Hepatocyte (in vitro differentiated cells): ENCODE measurements at regions not wholly inside any gene's neighbourhood (a gene's known extent, or its start where the extent isn't known, plus 50 kb on each side); places are given as distances from the start of the nearest gene placed in this dataset.

Experiments used
- DNase-seq: peaks from one replicate; pipeline ENCODE4 v3.0.0-alpha.2; 2016; ENCODE audit warnings: low spot score
- H2AFZ ChIP-seq: fragments of 200-600 bp; sonication (generic); 2 replicates; pipeline ENCODE4 v1.6.0; 2016; ENCODE audit warnings: antibody characterized with exemption, mild to moderate bottlenecking
- H3K27ac ChIP-seq: fragments of 200-600 bp; sonication (generic); 2 replicates; pipeline ENCODE4 v1.5.1; 2016; ENCODE audit warnings: mild to moderate bottlenecking
- H3K27me3 ChIP-seq: fragments of 200-600 bp; sonication (generic); 2 replicates; pipeline ENCODE4 v1.6.1; 2016
- H3K36me3 ChIP-seq: fragments of 200-600 bp; sonication (generic); replicated peaks from 2 replicates; pipeline ENCODE4 v1.5.1; 2016; ENCODE audit warnings: low read depth; ENCODE audit not compliant: insufficient read depth
- H3K4me1 ChIP-seq: fragments of 200-600 bp; sonication (generic); 2 replicates; pipeline ENCODE4 v1.5.1; 2016; ENCODE audit warnings: mild to moderate bottlenecking, moderate library complexity; ENCODE audit not compliant: insufficient read depth
- H3K4me2 ChIP-seq: fragments of 200-600 bp; sonication (generic); 2 replicates; pipeline ENCODE4 v1.6.0; 2016
- H3K4me3 ChIP-seq: fragments of 200-600 bp; sonication (generic); 2 replicates; pipeline ENCODE4 v1.5.1; 2016; ENCODE audit warnings: mild to moderate bottlenecking
- H3K79me2 ChIP-seq: fragments of 200-600 bp; sonication (generic); 2 replicates; pipeline ENCODE4 v1.6.0; 2017; ENCODE audit warnings: mild to moderate bottlenecking
- H3K9me2 ChIP-seq: fragments of 200-600 bp; sonication (generic); replicated peaks from 2 replicates; pipeline ENCODE4 v1.6.0; 2017; ENCODE audit warnings: mild to moderate bottlenecking; ENCODE audit not compliant: insufficient read depth
- H3K9me3 ChIP-seq: fragments of 200-600 bp; sonication (generic); 2 replicates; pipeline ENCODE4 v1.5.1; 2016; ENCODE audit warnings: low read depth, mild to moderate bottlenecking
- H4K20me1 ChIP-seq: fragments of 200-600 bp; sonication (generic); 2 replicates; pipeline ENCODE4 v1.6.0; 2016; ENCODE audit warnings: mild to moderate bottlenecking; ENCODE audit not compliant: insufficient read depth, poor library complexity, severe bottlenecking
- EZH2 ChIP-seq: fragments of 200-600 bp; sonication (generic); IDR thresholded peaks from 2 replicates; pipeline ENCODE4 v1.6.1; 2016; ENCODE audit warnings: antibody characterized with exemption, mild to moderate bottlenecking, borderline replicate concordance
- EZH2phosphoT487 ChIP-seq: fragments of 200-600 bp; sonication (generic); IDR thresholded peaks from one replicate; pipeline ENCODE4 v1.6.1; 2018; ENCODE audit warnings: antibody characterized with exemption, mild to moderate bottlenecking, low read depth, moderate library complexity; ENCODE audit not compliant: unreplicated experiment, severe bottlenecking
- WGBS: methylation state at CpG from one replicate; pipeline ENCODE4 v1.1.6; 2016; ENCODE audit warnings: low lambda C conversion rate; ENCODE audit errors: missing lambda C conversion rate; 5-methylcytosine and 5-hydroxymethylcytosine counted together
- TF ChIP-seq, protein P1 (sequence below): fragments of 200-600 bp; sonication (generic); IDR thresholded peaks from 2 replicates; pipeline ENCODE4 v1.5.1; 2016; ENCODE audit warnings: antibody characterized with exemption, mild to moderate bottlenecking; ENCODE audit not compliant: poor library complexity

- H3K4me1 ChIP-seq, result no peaks in the 10 kb centered on the region
These were observed 101.2 kb upstream of the NT5E start for GRCh38 chr6:85348643-85349042.

DNA sequence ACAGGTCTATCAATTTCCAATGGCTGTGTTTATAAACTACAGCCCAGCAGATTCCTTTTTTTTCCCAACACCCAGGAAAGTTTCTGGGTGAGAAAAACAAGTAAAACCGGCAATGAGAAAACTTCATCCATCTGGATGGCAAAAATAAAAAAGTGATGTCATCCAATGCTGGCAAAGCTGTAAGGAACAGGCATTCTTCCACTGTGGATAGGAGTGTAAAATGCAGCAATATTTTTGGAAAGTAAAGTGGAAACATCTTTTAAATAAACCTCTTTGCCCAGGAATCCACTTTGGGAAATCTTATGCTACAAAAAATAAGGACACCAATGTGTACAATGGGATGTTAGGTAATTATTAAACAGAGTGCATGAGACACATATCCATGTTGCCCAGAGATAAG, 102.1 kb upstream of the NT5E start:
- Histone ChIP-seq H3K36me3 (no peaks in the 10 kb centered on the region), H3K27ac (no peak overlapping the region), H3K9me2 (no peaks in the 10 kb centered on the region), H3K4me3 (no peak overlapping the region), H2AFZ (no peak overlapping the region), H3K27me3 (no peaks in the 10 kb centered on the region), H3K4me1 (no peaks in the 10 kb centered on the region), H4K20me1 (no peaks in the 10 kb centered on the region), H3K9me3 (no peaks in the 10 kb centered on the region), H3K4me2 (no peak overlapping the region), H3K79me2 (no peaks in the 10 kb centered on the region)
- WGBS, result 88% methylated on average over 1 of the region's 1 CpG
- DNase-seq, result no peak
- TF ChIP-seq, protein P1, sequence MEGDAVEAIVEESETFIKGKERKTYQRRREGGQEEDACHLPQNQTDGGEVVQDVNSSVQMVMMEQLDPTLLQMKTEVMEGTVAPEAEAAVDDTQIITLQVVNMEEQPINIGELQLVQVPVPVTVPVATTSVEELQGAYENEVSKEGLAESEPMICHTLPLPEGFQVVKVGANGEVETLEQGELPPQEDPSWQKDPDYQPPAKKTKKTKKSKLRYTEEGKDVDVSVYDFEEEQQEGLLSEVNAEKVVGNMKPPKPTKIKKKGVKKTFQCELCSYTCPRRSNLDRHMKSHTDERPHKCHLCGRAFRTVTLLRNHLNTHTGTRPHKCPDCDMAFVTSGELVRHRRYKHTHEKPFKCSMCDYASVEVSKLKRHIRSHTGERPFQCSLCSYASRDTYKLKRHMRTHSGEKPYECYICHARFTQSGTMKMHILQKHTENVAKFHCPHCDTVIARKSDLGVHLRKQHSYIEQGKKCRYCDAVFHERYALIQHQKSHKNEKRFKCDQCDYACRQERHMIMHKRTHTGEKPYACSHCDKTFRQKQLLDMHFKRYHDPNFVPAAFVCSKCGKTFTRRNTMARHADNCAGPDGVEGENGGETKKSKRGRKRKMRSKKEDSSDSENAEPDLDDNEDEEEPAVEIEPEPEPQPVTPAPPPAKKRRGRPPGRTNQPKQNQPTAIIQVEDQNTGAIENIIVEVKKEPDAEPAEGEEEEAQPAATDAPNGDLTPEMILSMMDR, result no peak
- TF ChIP-seq EZH2phosphoT487 (no peak), EZH2 (no peak)

More at GRCh38 chr6:85348643-85349042, 101.2 kb upstream of the NT5E start:
- H2AFZ ChIP-seq, result no peak overlapping the region
- no peaks in the 10 kb centered on the region for H3K9me2 ChIP-seq
- TF ChIP-seq EZH2 (no peak), EZH2phosphoT487 (no peak)
- TF ChIP-seq, protein P1, result no peak
- H4K20me1 ChIP-seq, result no peaks in the 10 kb centered on the region
- no peaks in the 10 kb centered on the region for H3K9me3 ChIP-seq
- WGBS, result 97% methylated on average over 5 of the region's 5 CpGs
- H3K27me3 ChIP-seq, result no peaks in the 10 kb centered on the region
- no peak overlapping the region for H3K27ac ChIP-seq
- H3K36me3 ChIP-seq, result no peaks in the 10 kb centered on the region
- no peak overlapping the region for H3K4me3 ChIP-seq
- no peak overlapping the region for H3K4me2 ChIP-seq
- no peak for DNase-seq
- H3K79me2 ChIP-seq, result no peaks in the 10 kb centered on the region

DNA sequence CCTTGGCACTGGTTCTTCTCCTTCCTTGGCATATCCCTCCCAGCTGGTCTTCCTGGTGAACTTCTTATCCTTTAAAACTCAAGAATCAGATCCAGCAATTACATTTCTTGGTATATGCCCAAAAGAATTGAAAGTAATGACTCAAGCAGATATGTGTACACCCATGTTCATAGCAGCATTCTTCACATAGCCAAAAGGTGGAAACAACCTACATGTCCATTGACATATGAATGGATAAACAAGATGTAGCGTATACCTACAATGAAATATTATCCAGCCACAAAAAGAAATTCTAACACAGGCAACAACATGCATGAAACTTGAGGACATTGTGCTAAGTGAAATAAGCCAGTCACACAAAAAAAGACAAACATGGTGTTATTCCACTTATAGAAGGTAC, 103.7 kb upstream of the NT5E start:
- H3K9me2 ChIP-seq, result no peaks in the 10 kb centered on the region
- DNase-seq, result no peak
- no peak overlapping the region for H3K27ac ChIP-seq
- no peaks in the 10 kb centered on the region for H3K36me3 ChIP-seq
- H4K20me1 ChIP-seq, result no peaks in the 10 kb centered on the region
- no peak overlapping the region for H3K4me2 ChIP-seq
- H3K27me3 ChIP-seq, result no peaks in the 10 kb centered on the region
- no peak for TF ChIP-seq EZH2phosphoT487
- TF ChIP-seq, protein P1, result no peak
- no peak for TF ChIP-seq EZH2
- no peaks in the 10 kb centered on the region for H3K79me2 ChIP-seq
- H3K4me1 ChIP-seq, result no peaks in the 10 kb centered on the region
- no peak overlapping the region for H2AFZ ChIP-seq
- H3K4me3 ChIP-seq, result no peak overlapping the region
- H3K9me3 ChIP-seq, result no peaks in the 10 kb centered on the region
- 96% methylated on average over 1 of the region's 1 CpG for WGBS

DNA sequence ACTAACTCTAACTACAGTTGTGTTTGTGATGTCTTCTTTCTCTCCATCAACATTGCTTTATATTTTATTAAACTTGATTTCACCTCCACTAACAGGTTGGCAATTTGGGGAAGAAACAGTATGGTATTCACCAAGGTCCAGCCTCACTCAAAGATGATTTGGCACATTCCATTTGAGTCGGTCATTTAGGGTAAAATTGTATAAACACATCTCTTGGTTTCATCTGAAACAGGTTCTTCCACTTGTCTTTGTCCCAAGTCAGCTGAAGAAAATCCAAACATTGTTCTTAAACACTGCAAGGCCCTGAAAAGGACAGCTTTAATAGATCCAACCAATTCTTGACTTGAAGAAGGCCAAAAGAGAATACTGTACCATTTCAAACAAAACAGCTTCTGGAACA, 104.9 kb upstream of the NT5E start:
- TF ChIP-seq, protein P1, result no peak
- TF ChIP-seq EZH2, result no peak
- TF ChIP-seq EZH2phosphoT487, result no peak
- no peaks in the 10 kb centered on the region for H3K36me3 ChIP-seq
- no peak overlapping the region for H3K4me2 ChIP-seq
- 43% methylated on average over 1 of the region's 1 CpG for WGBS
- no peaks in the 10 kb centered on the region for H4K20me1 ChIP-seq
- no peaks in the 10 kb centered on the region for H3K9me2 ChIP-seq
- H3K4me1 ChIP-seq, result no peaks in the 10 kb centered on the region
- H3K4me3 ChIP-seq, result no peak overlapping the region
- H2AFZ ChIP-seq, result no peak overlapping the region
- no peaks in the 10 kb centered on the region for H3K27me3 ChIP-seq
- H3K27ac ChIP-seq, result peak overlapping the region; percentile 36
- no peaks in the 10 kb centered on the region for H3K79me2 ChIP-seq
- no peaks in the 10 kb centered on the region for H3K9me3 ChIP-seq
- no peak for DNase-seq
